ENCODE measurements at regions not wholly inside any gene's neighbourhood (a gene's known extent, or its start where the extent isn't known, plus 50 kb on each side); places are given as distances from the start of the nearest gene placed in this dataset.
"Not testable (repeated sequence)": the region's sequence is repeated elsewhere in the genome, so short reads cannot be mapped to it uniquely, and the experiment has no call there.

DNA sequence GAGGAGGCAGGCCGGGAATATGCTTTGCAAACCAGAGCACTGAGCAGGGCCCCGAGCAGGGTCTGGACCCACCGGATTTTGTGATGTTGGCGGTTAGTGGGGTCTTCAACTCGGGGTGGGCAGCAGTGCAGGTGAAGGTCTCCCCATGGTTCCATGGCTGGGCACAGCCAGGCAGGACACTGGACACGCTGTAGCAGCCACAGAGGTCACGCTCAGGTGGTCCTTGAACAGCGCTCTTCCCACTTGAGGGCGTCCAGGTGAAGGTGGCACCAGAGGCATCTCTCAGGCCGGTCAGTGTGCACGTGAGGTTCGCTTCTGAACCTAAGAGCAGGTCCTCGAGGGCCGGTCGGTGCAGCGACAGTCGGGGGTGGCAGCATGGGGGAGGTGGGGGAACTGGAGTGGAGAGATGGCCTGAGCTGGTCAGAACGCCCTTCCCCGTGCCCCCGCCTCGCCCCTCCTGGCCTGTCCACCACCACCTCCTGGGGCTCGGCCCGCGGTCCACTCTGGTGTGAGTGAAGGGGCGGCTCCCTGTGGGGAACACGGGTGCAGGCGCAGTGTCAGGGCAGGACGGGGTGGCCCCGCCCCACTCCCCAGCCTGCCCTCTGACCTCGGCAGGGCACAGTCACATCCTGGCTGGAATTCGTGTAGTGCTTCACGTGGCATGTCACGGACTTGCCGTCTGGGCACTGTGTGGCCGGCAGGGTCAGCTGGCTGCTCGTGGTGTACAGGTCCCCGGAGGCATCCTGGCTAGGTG, 61.3 kb downstream of the TMEM121 start:
- FAIRE-seq; CTCF ChIA-PET; H3K27ac ChIP-seq; H3K4me1 ChIP-seq; ATAC-seq; H3K9me3 ChIP-seq; H3K4me3 ChIP-seq; POLR2A ChIA-PET; DNase-seq (ENCODE audit: low read depth in 1 of 2, low spot score in 1 of 2); H3K4me2 ChIP-seq: not testable (repeated sequence)
- 66% methylated on average over 13 of the region's 37 CpGs for WGBS (ENCODE audit: missing lambda C conversion rate)

DNA sequence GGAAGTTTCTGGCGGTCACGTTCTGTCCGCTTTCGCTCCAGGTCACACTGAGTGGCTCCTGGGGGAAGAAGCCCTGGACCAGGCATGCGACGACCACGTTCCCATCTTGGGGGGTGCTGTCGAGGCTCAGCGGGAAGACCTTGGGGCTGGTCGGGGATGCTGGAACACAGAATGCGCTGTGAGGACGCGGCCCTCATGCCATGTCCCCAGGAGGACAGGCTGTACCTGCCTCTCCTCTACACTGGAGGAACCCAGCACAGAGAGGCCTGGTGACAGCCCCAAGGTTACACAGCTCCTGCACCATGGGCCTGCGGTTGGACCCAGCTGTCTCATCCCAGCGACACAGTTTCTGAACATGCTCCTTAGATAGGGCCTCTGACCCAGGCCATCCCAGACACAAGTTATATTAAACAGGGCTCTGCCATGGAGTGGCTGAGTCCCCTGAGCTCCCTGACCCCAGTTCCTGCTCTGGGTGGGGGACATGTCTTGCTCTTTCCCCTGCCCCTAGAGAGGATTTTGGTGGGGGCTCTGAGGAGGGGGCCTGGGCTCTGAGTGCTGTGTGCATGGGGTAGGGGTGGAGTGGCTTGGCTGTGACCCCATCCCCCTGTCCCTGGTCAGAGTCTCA, 62.0 kb downstream of the TMEM121 start:
- Histone ChIP-seq H3K4me1 (no peaks in the 10 kb centered on the region), H3K9me3 (no peaks in the 10 kb centered on the region), H3K4me3 (no peak overlapping the region), H3K4me2 (no peak overlapping the region), H3K27ac (no peak overlapping the region)
- POLR2A ChIA-PET = no interaction called here
- WGBS (ENCODE audit: missing lambda C conversion rate) = 90% methylated on average over 11 of the region's 15 CpGs
- ATAC-seq = no peak; a peak in 2 of 6 replicates
- CTCF ChIA-PET = no interaction called here
- no peak for DNase-seq (ENCODE audit: low read depth in 1 of 2, low spot score in 1 of 2)
- no peak for TF ChIP-seq BHLHE40 (IDR thresholded peaks at IDR 0.05; ENCODE audit: low read depth, low read length)
- no peak for TF ChIP-seq JUN (IDR thresholded peaks at IDR 0.05)
- no peak for TF ChIP-seq EHF (CRISPR knock-in tag; IDR thresholded peaks at IDR 0.05)
- FAIRE-seq = no peak

- Histone ChIP-seq H3K4me1 (no peaks in the 10 kb centered on the region), H3K9me3 (no peaks in the 10 kb centered on the region), H3K4me2 (no peak overlapping the region), H3K27ac (no peak overlapping the region), H3K4me3 (no peak overlapping the region)
- ChIA-PET POLR2A (no interaction called here), CTCF (no interaction called here)
- no peak for DNase-seq (ENCODE audit: low read depth in 1 of 2, low spot score in 1 of 2)
- no peak for TF ChIP-seq POLR2AphosphoS2 (conservative IDR thresholded peaks at IDR 0.05; ENCODE audit: low read length)
- peak; percentile 25 to 38; a peak in 4 of 6 replicates for ATAC-seq
- FAIRE-seq = no peak
- no CpG with 5 or more reads among the region's 2 CpGs for WGBS (ENCODE audit: missing lambda C conversion rate)
Measured at GRCh38 chr14:105589161-105589925, 63.0 kb downstream of the TMEM121 start.

DNA sequence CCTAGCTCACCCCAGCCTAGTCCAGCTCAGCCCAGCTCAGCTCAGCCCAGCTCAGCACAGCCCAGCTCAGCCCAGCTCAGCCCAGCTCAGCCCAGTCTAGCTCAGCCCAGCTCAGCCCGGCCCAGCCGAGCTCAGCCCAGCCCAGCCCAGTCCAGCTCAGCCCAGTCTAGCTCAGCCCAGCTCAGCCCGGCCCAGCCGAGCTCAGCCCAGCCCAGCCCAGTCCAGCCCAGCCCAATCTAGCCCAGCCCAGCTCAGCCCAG, 63.5 kb downstream of the TMEM121 start:
- FAIRE-seq; H3K4me1 ChIP-seq; H3K4me2 ChIP-seq; DNase-seq (ENCODE audit: low read depth in 1 of 2, low spot score in 1 of 2); CTCF ChIA-PET; ATAC-seq; H3K4me3 ChIP-seq; POLR2A ChIA-PET; H3K27ac ChIP-seq; H3K9me3 ChIP-seq: not testable (repeated sequence)
- 67% methylated on average over 1 of the region's 4 CpGs for WGBS (ENCODE audit: missing lambda C conversion rate)

DNA sequence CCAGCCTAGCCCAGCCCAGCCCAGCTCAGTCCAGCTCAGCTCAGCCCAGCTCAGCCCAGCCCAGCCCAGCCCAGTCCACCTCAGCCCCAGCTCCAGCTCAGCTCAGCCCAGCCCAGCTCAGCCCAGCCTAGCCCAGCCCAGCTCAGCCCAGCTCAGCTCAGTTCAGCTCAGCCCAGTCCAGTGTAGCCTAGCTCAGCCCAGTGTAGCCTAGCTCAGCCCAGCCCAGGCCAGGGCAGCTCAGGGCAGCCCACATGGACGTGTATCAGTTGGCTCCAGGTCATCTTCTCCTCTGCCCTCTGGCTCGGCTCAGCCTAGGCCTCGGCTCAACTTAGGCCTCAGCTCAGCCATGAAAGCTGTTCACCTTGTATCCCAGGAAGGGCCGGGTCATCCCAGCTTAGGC, 64.7 kb downstream of the TMEM121 start:
- H3K27ac ChIP-seq = no peak overlapping the region
- DNase-seq (ENCODE audit: low read depth in 1 of 2, low spot score in 1 of 2) (no peak), FAIRE-seq (no peak), ATAC-seq (no peak)
- no peak for TF ChIP-seq SREBF2 (IDR thresholded peaks at IDR 0.05)
- TF ChIP-seq NR3C1 (IDR thresholded peaks at IDR 0.05) = no peak
- TF ChIP-seq MAFK (IDR thresholded peaks at IDR 0.05; ENCODE audit: partially characterized antibody) = no peak
- no peaks in the 10 kb centered on the region for H3K4me1 ChIP-seq
- H3K4me2 ChIP-seq = no peak overlapping the region
- 73% methylated on average over 3 of the region's 4 CpGs for WGBS (ENCODE audit: missing lambda C conversion rate)
- H3K4me3 ChIP-seq = no peak overlapping the region
- CTCF ChIA-PET = no interaction called here
- POLR2A ChIA-PET = no interaction called here
- H3K9me3 ChIP-seq = no peaks in the 10 kb centered on the region

DNA sequence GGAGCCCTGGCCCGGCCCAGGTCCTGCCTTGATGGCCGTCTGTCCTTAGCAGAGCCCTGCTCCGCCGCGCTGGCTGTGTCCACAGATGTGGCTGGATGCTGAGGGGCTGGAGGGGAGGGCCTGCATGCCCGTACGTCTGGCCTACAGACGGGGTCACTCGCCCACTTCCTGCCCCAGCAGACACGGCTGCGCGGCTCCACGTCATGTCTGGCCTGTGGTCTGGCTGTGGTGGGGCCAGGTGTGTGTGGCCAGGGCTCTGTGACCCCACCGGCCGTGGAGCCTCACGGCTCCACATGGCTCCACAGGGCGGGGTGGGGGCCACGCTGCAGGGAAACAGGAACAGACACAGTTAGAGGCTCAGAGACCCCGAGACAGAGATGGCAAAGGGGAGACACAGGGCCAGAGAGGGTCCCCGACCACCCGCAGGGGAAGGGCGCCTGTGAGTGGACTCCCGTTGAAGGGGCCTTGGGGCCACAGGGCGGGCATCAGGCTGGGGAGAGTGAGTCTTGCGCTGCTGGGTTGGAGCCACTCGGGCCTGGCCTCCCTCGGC, 65.5 kb downstream of the TMEM121 start:
- ATAC-seq; POLR2A ChIA-PET; FAIRE-seq; H3K4me2 ChIP-seq; CTCF ChIA-PET; H3K4me1 ChIP-seq; H3K4me3 ChIP-seq; H3K27ac ChIP-seq; DNase-seq (ENCODE audit: low read depth in 1 of 2, low spot score in 1 of 2); H3K9me3 ChIP-seq: not testable (repeated sequence)
- 65% methylated on average over 7 of the region's 27 CpGs for WGBS (ENCODE audit: missing lambda C conversion rate)

DNA sequence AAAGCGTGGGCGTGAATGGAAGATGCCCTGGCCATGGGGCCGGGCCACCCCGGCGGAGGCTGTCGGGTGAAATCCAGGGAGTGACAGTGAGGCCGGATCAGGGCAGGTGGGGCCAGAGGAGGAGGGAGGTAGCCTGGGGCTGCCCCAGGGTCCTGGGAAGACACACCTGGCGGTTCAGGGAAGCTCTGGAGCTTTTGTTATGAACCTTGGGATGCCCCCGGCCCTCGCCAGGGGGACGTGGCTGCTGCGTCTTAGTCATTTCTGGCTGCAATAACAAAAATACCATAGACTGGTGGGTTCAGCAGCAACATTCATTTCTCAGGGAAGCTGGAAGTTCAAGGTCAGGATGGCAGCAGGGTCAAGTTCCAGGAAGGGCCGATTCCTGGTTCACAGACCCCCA, 66.3 kb downstream of the TMEM121 start:
- CTCF ChIA-PET; H3K27ac ChIP-seq; H3K4me2 ChIP-seq; DNase-seq (ENCODE audit: low read depth in 1 of 2, low spot score in 1 of 2); H3K4me3 ChIP-seq; H3K4me1 ChIP-seq; H3K9me3 ChIP-seq; FAIRE-seq; ATAC-seq; POLR2A ChIA-PET: not testable (repeated sequence)
- WGBS (ENCODE audit: missing lambda C conversion rate) = 67% methylated on average over 6 of the region's 13 CpGs

- H3K4me1 ChIP-seq = not testable (repeated sequence)
- ATAC-seq = peak in 1 of 2 experiments; percentile 33; a peak in 3 of 6 replicates
Measured at GRCh38 chr14:105595346-105595745, 69.0 kb downstream of the TMEM121 start.

DNA sequence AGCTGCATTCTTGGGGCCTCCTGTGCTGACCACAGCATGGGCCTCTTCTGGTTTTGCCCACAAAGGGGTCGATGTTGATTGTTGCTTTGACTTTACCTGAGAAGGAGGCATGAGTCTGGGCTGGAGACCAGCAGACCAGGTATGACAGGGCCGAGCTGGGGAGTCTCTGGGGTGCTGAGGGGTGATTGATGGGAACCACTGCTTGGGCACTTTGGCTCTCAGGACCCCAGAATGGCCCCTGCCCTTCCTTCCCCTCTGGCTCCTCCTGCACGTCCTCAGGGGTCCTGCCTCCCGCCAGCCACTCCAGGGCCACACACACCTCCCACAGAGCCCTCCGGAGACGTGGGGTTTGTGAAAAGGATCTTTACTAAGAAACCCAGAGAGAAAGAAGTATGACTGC, 70.0 kb downstream of the TMEM121 start:
- ATAC-seq; FAIRE-seq; H3K4me2 ChIP-seq; POLR2A ChIA-PET; H3K27ac ChIP-seq; H3K9me3 ChIP-seq; CTCF ChIA-PET; H3K4me3 ChIP-seq; H3K4me1 ChIP-seq; DNase-seq (ENCODE audit: low read depth in 1 of 2, low spot score in 1 of 2): not testable (repeated sequence)
- 17% methylated on average over 6 of the region's 6 CpGs for WGBS (ENCODE audit: missing lambda C conversion rate)

More at GRCh38 chr14:105595346-105595745, 69.0 kb downstream of the TMEM121 start:
- H3K27ac ChIP-seq; POLR2A ChIA-PET; CTCF ChIA-PET; FAIRE-seq; H3K9me3 ChIP-seq; DNase-seq (ENCODE audit: low read depth in 1 of 2, low spot score in 1 of 2); H3K4me3 ChIP-seq; H3K4me2 ChIP-seq: not testable (repeated sequence)
- 91% methylated on average over 8 of the region's 21 CpGs for WGBS (ENCODE audit: missing lambda C conversion rate)

GRCh38 chr14:105598040-105598763, 71.8 kb downstream of the TMEM121 start:
- H3K4me1 ChIP-seq; H3K9me3 ChIP-seq; H3K4me2 ChIP-seq; FAIRE-seq; H3K27ac ChIP-seq; DNase-seq (ENCODE audit: low read depth in 1 of 2, low spot score in 1 of 2); POLR2A ChIA-PET; CTCF ChIA-PET; H3K4me3 ChIP-seq: not testable (repeated sequence)
- 86% methylated on average over 17 of the region's 29 CpGs for WGBS (ENCODE audit: missing lambda C conversion rate)
- peak in 1 of 2 experiments; percentile 6; a peak in 1 of 6 replicates for ATAC-seq
